ENCODE measurements at regions not wholly inside any gene's neighbourhood (a gene's known extent, or its start where the extent isn't known, plus 50 kb on each side); places are given as distances from the start of the nearest gene placed in this dataset.

DNA sequence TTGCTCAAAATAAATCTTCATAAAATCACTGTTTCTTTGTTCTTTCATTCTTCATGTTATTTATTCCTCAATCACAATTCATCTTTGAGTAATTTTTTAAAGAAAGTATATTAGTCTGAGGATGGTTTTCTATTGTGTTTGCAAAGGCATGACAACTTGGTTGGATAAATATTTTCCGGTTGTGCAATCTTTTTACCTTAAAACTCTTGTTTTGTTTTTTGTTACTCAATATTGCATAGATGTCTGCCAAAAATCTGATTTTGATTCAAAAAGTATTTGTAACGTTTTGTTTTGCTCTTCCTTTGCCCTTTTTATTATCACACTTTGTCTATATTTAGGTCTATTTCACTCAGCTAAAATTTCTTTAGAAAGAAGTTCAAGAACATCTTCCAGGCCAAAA, 86.2 kb upstream of the SYT1 start:
- no peaks in the 10 kb centered on the region for H3K27me3 ChIP-seq (ENCODE audit: control insufficient read depth, insufficient read depth, low read length, poor library complexity, severe bottlenecking)
- H3K27ac ChIP-seq (ENCODE audit: insufficient read depth, low read depth, low read length, poor library complexity, severe bottlenecking) = no peak overlapping the region
- H3K9me3 ChIP-seq (ENCODE audit: control insufficient read depth, low read length) = no peaks in the 10 kb centered on the region
- no peaks in the 10 kb centered on the region for H3K36me3 ChIP-seq (ENCODE audit: control insufficient read depth, insufficient read depth, low read length)
- 80 to 96% methylated on average over 2 of the region's 2 CpGs for WGBS, 2 experiments
- no peak overlapping the region for H3K4me3 ChIP-seq (ENCODE audit: insufficient read depth, low read depth, low read length)
- H3K4me1 ChIP-seq (ENCODE audit: control insufficient read depth, insufficient read depth, low read length) = no peaks in the 10 kb centered on the region

DNA sequence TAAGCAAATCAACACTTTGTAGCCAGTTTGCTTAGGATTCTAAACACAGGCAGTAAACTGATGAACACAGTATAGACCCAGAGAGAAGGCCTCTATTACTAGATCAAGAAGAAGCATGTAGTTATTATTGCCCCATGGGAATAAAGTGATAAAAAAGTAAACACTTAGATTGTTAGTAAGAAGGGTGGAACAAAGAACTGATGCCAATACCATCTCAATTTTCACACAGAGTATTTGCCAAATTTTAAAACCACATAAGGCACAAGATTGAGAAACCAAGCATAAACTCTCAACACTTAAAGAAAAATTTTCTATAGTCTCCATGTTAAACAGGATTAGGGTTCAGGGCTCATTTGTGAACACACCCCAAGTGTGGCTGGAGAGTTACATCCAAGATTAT, 77.0 kb upstream of the SYT1 start:
- H3K27ac ChIP-seq (ENCODE audit: insufficient read depth, low read depth, low read length, poor library complexity, severe bottlenecking) = no peak overlapping the region
- H3K27me3 ChIP-seq (ENCODE audit: control insufficient read depth, insufficient read depth, low read length, poor library complexity, severe bottlenecking) = no peaks in the 10 kb centered on the region
- H3K36me3 ChIP-seq (ENCODE audit: control insufficient read depth, insufficient read depth, low read length) = no peaks in the 10 kb centered on the region

DNA sequence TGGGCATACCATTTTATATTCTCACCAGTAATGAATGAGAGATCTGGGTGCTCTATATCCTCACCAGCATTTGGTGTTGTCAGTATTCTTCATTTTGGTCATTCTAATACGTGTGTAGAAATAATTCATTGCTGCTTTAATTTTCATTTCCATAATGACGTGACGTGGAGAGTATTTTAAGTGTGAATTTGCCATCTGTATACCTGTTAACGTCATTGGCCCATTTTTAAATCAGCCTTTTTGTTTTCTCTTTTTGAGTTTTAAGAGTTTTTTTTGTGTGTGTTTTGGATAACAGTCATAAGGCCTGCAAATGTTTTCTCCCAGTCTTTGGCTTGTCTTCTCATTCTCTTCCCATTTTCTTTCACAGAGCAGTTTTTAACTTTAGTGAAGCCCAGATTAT, 74.4 kb upstream of the SYT1 start:
- 94 to 100% methylated on average over 4 of the region's 4 CpGs for WGBS, 2 experiments
- Histone ChIP-seq H3K4me3 (ENCODE audit: insufficient read depth, low read depth, low read length) (no peak overlapping the region), H3K4me1 (ENCODE audit: control insufficient read depth, insufficient read depth, low read length) (no peaks in the 10 kb centered on the region), H3K27me3 (ENCODE audit: control insufficient read depth, insufficient read depth, low read length, poor library complexity, severe bottlenecking) (no peaks in the 10 kb centered on the region), H3K27ac (ENCODE audit: insufficient read depth, low read depth, low read length, poor library complexity, severe bottlenecking) (no peak overlapping the region), H3K36me3 (ENCODE audit: control insufficient read depth, insufficient read depth, low read length) (no peaks in the 10 kb centered on the region), H3K9me3 (ENCODE audit: control insufficient read depth, low read length) (no peaks in the 10 kb centered on the region)

More for the DNA sequence above, 77.0 kb upstream of the SYT1 start:
- Histone ChIP-seq H3K4me1 (ENCODE audit: control insufficient read depth, insufficient read depth, low read length) (no peaks in the 10 kb centered on the region), H3K9me3 (ENCODE audit: control insufficient read depth, low read length) (no peaks in the 10 kb centered on the region), H3K4me3 (ENCODE audit: insufficient read depth, low read depth, low read length) (no peak overlapping the region)

DNA sequence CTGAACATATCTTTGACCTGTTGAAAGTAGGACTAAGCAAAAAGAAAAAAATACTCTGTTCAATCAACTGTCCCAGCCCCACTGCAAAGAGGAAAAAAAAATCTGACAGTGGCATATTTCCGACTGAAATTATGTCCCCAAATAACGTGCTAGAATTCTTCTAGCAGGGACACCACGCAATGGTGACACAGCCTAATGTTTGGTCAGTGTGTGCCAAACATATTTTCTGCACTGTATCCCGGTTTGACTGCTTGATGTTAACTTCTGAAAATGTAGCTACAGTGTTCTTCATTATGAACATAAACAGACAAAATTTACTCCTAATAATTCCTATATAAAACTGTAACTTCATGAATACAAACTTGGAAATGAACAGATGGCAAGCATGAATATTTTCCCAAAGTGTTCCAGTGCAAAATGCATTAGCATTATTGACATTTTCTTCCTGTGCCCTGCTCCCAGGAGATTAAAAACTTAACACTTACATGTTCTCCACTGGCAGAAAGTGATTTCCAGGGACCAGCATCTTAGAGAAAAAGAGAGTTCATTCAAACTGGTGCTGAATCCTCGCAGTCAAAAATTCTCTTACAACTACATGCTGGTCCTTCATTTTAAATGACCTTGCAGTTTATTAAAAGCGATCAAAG, 72.4 kb upstream of the SYT1 start:
- H3K27me3 ChIP-seq (ENCODE audit: control insufficient read depth, insufficient read depth, low read length, poor library complexity, severe bottlenecking) = no peaks in the 10 kb centered on the region
- no peaks in the 10 kb centered on the region for H3K4me1 ChIP-seq (ENCODE audit: control insufficient read depth, insufficient read depth, low read length)
- H3K27ac ChIP-seq (ENCODE audit: insufficient read depth, low read depth, low read length, poor library complexity, severe bottlenecking) = no peak overlapping the region
- 91 to 94% methylated on average over 6 of the region's 6 CpGs for WGBS, 2 experiments
- no peaks in the 10 kb centered on the region for H3K9me3 ChIP-seq (ENCODE audit: control insufficient read depth, low read length)
- no peak overlapping the region for H3K4me3 ChIP-seq (ENCODE audit: insufficient read depth, low read depth, low read length)
- H3K36me3 ChIP-seq (ENCODE audit: control insufficient read depth, insufficient read depth, low read length) = no peaks in the 10 kb centered on the region

DNA sequence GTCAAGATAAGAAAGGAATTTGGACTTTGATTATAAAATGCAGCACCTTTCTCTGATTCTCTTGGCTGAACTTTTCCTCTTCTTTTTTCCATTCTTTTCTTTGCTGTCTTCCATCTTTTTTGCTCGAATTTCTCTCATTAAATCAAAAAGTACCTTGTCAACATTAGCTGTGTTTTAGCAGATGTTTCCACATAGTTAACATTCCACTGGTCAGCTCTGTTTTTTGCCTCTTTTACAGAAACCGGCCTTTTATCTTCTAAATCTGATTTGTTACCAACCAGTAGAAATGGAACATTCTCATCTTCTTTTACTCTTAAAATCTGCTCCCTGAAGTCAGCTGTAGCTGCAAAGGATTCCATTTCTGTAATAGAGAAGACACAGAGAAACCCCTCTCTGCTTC, 71.1 kb upstream of the SYT1 start:
- Histone ChIP-seq H3K36me3 (ENCODE audit: control insufficient read depth, insufficient read depth, low read length) (no peaks in the 10 kb centered on the region), H3K4me3 (ENCODE audit: insufficient read depth, low read depth, low read length) (no peak overlapping the region), H3K4me1 (ENCODE audit: control insufficient read depth, insufficient read depth, low read length) (no peaks in the 10 kb centered on the region), H3K27me3 (ENCODE audit: control insufficient read depth, insufficient read depth, low read length, poor library complexity, severe bottlenecking) (no peaks in the 10 kb centered on the region), H3K27ac (ENCODE audit: insufficient read depth, low read depth, low read length, poor library complexity, severe bottlenecking) (no peak overlapping the region), H3K9me3 (ENCODE audit: control insufficient read depth, low read length) (no peaks in the 10 kb centered on the region)
- 87 to 91% methylated on average over 2 of the region's 2 CpGs for WGBS, 2 experiments

DNA sequence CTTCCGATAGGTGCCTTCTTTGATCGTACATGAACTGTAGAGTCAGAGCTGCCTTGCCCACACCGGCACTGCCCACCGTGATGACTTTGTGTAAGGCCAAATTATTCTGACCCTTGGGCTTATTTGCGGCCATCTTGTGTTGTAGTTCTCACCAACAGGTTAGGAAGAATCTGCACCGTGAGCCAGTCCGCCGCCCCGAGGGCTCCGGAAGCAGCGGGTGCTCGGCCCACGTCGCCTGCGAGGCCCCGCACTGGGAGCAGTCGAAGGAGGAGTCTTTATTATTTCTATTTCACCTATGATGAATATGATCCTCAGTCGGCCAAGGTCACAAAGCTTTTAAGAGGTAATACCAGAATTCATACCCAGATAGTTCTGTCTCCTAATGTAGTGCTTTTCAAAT, 70.6 kb upstream of the SYT1 start:
- WGBS, 2 experiments = 98% methylated on average over 18 of the region's 18 CpGs
- Histone ChIP-seq H3K27me3 (ENCODE audit: control insufficient read depth, insufficient read depth, low read length, poor library complexity, severe bottlenecking) (no peaks in the 10 kb centered on the region), H3K4me3 (ENCODE audit: insufficient read depth, low read depth, low read length) (no peak overlapping the region), H3K4me1 (ENCODE audit: control insufficient read depth, insufficient read depth, low read length) (no peaks in the 10 kb centered on the region), H3K36me3 (ENCODE audit: control insufficient read depth, insufficient read depth, low read length) (no peaks in the 10 kb centered on the region), H3K27ac (ENCODE audit: insufficient read depth, low read depth, low read length, poor library complexity, severe bottlenecking) (no peak overlapping the region), H3K9me3 (ENCODE audit: control insufficient read depth, low read length) (no peaks in the 10 kb centered on the region)

DNA sequence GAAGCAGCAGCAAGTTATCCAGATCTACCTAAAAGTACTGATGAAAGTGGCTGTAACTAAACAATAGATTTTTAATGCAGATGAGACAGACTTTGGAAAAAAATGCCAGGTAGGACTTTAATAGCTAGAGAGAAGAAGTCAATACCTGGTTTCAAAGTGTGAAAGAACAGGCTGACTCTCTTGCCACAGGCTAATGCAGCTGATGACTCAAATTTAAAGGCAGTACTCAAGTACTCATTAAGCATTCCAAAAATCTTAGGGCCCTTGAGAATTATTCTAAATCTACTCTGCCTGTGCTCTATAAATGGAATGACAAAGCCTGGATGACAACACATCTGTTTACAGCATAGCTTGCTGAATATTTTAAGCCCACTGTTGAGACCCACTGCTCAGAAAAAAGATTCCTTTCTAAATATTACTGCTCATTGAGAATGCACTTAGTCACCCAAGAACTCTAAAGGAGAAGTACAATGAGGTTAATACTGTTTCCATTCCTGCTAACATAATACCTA, 68.6 kb upstream of the SYT1 start:
- Histone ChIP-seq H3K27ac (ENCODE audit: insufficient read depth, low read depth, low read length, poor library complexity, severe bottlenecking) (no peak overlapping the region), H3K27me3 (ENCODE audit: control insufficient read depth, insufficient read depth, low read length, poor library complexity, severe bottlenecking) (no peaks in the 10 kb centered on the region), H3K4me1 (ENCODE audit: control insufficient read depth, insufficient read depth, low read length) (peaks cover 7% of the 10 kb centered on the region), H3K9me3 (ENCODE audit: control insufficient read depth, low read length) (no peaks in the 10 kb centered on the region), H3K4me3 (ENCODE audit: insufficient read depth, low read depth, low read length) (no peak overlapping the region), H3K36me3 (ENCODE audit: control insufficient read depth, insufficient read depth, low read length) (no peaks in the 10 kb centered on the region)

DNA sequence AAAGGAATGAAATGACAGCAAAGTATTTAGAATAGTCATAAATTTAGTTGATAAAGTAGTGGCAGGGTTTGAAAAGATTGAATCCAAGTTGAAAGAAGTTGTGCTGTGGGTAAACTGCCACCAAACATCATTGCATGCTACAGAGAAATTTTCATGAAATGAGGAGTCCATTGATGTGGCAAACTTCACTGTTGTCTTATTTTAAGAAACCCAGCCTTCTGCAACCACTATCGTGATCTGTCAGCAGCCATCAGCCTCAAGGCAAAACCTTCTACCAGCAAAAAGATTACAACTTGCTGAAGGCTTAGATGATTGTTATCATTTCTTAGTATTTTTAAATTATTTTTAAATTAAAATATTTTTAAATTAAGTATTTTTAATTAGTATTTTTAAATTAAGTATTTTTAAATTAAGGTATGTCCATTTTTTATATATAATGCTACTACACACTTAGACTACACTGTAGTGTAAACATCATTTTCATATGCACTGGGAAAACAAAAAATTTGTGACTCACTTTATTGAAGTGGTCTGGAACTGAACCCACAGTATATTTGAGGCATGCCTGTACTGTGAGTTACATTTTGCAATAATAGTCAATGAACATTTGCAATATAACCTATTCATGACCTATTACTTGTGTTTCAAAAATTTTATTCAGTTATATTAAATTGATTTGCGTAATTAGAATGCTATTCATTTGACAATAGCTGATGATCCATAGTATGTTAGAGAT, 67.2 kb upstream of the SYT1 start:
- H3K27me3 ChIP-seq (ENCODE audit: control insufficient read depth, insufficient read depth, low read length, poor library complexity, severe bottlenecking) = no peaks in the 10 kb centered on the region
- H3K4me3 ChIP-seq (ENCODE audit: insufficient read depth, low read depth, low read length) = no peak overlapping the region
- peaks cover 7% of the 10 kb centered on the region for H3K4me1 ChIP-seq (ENCODE audit: control insufficient read depth, insufficient read depth, low read length)
- H3K36me3 ChIP-seq (ENCODE audit: control insufficient read depth, insufficient read depth, low read length) = no peaks in the 10 kb centered on the region
- no peaks in the 10 kb centered on the region for H3K9me3 ChIP-seq (ENCODE audit: control insufficient read depth, low read length)
- WGBS, 2 experiments = 100% methylated on average over 1 of the region's 2 CpGs
- H3K27ac ChIP-seq (ENCODE audit: insufficient read depth, low read depth, low read length, poor library complexity, severe bottlenecking) = no peak overlapping the region

DNA sequence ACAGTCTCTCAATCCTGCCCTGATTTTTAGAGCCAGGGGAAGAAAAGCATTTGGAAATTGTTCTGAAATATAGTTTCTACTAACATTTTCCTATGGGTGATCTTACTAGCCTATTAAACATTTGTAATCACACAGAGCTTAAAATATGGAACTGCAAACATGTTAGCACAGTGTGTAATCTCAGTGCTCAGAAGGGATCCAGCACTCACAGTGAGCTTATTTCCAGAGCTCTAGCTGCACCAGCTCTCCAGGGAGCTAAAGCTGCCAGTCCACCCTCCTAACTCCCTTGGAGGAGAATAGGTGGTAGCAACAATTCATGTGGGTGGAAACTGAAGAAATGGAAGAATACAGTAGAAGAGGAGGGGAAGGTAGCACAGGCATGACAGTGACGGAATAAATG, 64.9 kb upstream of the SYT1 start:
- WGBS, 2 experiments = 78 to 85% methylated on average over 1 of the region's 1 CpG
- Histone ChIP-seq H3K36me3 (ENCODE audit: control insufficient read depth, insufficient read depth, low read length) (no peaks in the 10 kb centered on the region), H3K27me3 (ENCODE audit: control insufficient read depth, insufficient read depth, low read length, poor library complexity, severe bottlenecking) (no peaks in the 10 kb centered on the region), H3K4me1 (ENCODE audit: control insufficient read depth, insufficient read depth, low read length) (peaks cover 7% of the 10 kb centered on the region), H3K9me3 (ENCODE audit: control insufficient read depth, low read length) (no peaks in the 10 kb centered on the region), H3K4me3 (ENCODE audit: insufficient read depth, low read depth, low read length) (no peak overlapping the region), H3K27ac (ENCODE audit: insufficient read depth, low read depth, low read length, poor library complexity, severe bottlenecking) (no peak overlapping the region)

DNA sequence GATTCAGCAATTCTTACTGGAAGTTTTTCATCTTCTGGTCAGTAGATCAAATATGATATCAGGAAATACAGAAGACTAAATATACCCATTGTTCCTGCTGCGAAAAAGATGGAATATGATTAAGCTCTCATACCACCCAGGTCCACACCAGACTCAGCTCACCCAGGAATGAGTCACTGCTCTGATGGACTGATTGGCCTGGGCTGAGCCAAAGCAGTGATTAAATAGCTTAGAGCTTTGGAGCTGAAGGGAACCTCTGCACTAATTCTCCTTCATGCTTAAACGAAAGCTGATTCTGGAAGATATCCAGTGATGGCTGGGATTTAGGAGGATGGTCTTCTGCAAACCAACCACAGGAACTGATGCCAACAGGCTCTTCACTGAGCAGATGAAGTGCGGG, 62.0 kb upstream of the SYT1 start:
- Histone ChIP-seq H3K27me3 (ENCODE audit: control insufficient read depth, insufficient read depth, low read length, poor library complexity, severe bottlenecking) (no peaks in the 10 kb centered on the region), H3K4me1 (ENCODE audit: control insufficient read depth, insufficient read depth, low read length) (peaks cover 7% of the 10 kb centered on the region), H3K4me3 (ENCODE audit: insufficient read depth, low read depth, low read length) (no peak overlapping the region), H3K27ac (ENCODE audit: insufficient read depth, low read depth, low read length, poor library complexity, severe bottlenecking) (no peak overlapping the region), H3K36me3 (ENCODE audit: control insufficient read depth, insufficient read depth, low read length) (no peaks in the 10 kb centered on the region), H3K9me3 (ENCODE audit: control insufficient read depth, low read length) (no peaks in the 10 kb centered on the region)
- 90 to 91% methylated on average over 2 to 3 of the region's 3 CpGs for WGBS, 2 experiments
